WI38 (cell line): ENCODE measurements at regions not wholly inside any gene's neighbourhood (a gene's known extent, or its start where the extent isn't known, plus 50 kb on each side); places are given as distances from the start of the nearest gene placed in this dataset.

Experiments used
- H3K4me3 ChIP-seq: 2 replicates; pipeline ENCODE4 v1.5.1; 2011; ENCODE audit warnings: low read depth, mild to moderate bottlenecking, control low read depth, low read length
- TF ChIP-seq, protein P1 (sequence below): IDR thresholded peaks from 2 replicates; pipeline ENCODE4 v1.5.1; 2012; ENCODE audit warnings: low read depth, mild to moderate bottlenecking, control low read depth, low read length

DNA sequence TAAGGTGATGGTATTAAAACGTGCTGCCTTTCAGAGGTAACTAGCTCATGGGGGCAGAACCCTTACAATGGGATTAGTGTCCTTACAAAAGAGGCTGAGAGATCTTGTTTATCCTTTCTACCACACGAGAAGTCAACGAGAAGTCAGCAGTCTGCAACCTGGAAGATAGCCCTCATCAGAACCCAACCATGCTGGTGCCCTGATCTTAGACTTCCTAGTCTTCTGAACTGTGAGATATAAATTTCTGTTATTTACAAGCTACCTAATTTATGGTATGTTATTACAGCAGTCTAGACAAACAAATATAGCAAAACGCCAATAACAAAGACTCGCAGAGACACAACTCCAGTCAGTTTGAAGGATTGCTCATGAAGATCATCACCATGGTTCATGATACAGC is 157.5 kb upstream of the TMEM106B start:
- no peak overlapping the region for H3K4me3 ChIP-seq
- TF ChIP-seq, protein P1, sequence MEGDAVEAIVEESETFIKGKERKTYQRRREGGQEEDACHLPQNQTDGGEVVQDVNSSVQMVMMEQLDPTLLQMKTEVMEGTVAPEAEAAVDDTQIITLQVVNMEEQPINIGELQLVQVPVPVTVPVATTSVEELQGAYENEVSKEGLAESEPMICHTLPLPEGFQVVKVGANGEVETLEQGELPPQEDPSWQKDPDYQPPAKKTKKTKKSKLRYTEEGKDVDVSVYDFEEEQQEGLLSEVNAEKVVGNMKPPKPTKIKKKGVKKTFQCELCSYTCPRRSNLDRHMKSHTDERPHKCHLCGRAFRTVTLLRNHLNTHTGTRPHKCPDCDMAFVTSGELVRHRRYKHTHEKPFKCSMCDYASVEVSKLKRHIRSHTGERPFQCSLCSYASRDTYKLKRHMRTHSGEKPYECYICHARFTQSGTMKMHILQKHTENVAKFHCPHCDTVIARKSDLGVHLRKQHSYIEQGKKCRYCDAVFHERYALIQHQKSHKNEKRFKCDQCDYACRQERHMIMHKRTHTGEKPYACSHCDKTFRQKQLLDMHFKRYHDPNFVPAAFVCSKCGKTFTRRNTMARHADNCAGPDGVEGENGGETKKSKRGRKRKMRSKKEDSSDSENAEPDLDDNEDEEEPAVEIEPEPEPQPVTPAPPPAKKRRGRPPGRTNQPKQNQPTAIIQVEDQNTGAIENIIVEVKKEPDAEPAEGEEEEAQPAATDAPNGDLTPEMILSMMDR, result no peak

DNA sequence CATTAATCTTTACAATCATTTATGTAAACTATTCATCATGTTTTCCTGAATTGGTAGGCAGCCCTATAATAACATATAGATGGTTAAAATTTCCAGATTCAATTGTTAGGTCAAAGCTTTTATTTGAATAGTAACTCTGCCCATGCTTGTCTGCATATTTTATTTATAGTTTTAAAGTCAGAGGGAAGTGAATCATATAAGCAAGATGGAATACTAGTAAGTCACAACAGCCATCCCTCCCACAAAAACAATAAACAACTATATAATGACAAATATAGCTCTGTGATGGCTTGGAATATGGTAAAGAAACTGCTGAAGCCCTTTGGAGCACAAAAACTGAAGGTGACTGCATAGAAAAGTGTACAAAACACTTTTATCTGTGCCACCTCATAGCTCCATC is 156.3 kb upstream of the TMEM106B start:
- TF ChIP-seq, protein P1, result no peak
- H3K4me3 ChIP-seq, result no peak overlapping the region

DNA sequence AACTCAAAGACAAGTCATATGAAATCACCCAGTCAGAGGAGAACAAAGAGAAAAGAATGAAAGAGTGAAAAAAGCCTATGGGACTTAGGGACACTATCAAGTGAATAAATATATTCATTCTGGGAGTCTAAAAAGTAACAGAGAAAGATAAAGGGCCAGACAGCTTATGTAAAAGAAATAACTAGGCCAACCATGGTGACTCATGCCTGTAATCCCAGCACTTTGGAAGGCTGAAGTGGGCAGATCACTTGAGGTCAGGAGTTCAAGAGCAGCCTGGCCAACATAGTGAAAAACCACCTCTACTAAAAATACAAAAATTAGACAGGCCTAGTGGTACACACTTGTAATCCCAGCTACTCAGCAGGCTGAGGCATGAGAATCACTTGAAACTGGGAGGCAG is 154.7 kb upstream of the TMEM106B start:
- H3K4me3 ChIP-seq, result no peak overlapping the region
- TF ChIP-seq, protein P1, result no peak

DNA sequence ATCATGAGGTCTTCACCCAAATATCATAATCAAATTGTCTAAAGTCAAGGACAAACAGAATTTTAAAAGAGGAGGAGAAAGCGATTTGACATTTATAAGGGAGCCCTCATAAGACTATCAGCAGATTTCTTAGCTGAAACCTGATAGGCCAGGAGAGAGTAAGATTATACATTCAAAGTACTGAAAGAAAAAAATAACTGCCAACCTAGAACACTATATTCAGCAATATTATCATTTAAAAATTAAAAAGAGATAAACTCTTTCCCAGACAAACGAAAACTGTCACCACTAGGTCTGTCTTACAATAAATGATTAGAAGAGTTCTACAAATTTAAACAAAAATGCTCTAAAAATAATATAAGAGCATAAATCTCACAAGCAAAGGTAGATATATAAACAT is 154.1 kb upstream of the TMEM106B start:
- TF ChIP-seq, protein P1, result no peak
- H3K4me3 ChIP-seq, result no peak overlapping the region

DNA sequence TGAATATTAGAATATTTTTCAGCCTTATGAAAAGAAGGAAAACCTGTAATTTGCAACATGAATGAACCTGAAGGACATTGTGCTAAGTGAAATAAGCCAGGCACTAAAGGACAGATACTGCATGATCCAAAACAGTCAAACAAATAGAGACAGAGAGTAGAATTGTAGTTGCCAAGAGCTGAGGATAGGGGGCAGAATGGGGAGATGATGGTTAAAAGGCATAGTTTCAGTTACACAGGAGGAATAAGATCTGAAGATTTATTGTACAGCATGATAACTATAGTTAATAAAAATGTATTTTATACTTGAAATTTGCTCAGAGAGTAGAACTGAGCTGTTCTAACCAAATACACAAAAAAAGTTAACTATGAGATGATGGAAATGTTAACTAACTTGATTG is 149.0 kb upstream of the TMEM106B start:
- no peak overlapping the region for H3K4me3 ChIP-seq
- TF ChIP-seq, protein P1, result no peak

DNA sequence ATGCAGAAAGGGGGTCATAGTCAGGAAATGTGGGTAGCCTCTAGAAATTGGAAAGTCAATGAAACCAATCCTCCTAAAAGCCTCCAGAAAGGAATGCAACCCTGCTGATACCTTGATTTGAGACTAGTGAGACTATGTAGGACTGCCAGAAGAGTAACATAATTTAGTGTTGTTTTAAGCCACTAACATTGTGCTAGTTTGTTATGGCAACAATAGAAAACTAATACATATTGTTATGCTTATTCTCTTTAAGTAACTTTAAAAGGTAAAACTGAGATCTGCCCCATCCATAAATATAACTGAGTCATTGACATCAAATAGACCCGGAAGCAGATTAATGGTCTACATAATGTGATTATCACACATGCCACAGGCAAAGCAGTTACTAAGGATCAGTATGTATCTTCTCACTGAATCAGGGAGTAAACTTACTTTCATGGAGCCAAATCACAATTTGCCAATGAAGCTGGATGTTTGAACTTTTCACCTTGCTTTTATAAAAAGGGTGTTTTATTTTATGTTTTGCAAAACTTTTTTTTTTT is 146.4 kb upstream of the TMEM106B start:
- TF ChIP-seq, protein P1, result no peak
- no peak overlapping the region for H3K4me3 ChIP-seq

DNA sequence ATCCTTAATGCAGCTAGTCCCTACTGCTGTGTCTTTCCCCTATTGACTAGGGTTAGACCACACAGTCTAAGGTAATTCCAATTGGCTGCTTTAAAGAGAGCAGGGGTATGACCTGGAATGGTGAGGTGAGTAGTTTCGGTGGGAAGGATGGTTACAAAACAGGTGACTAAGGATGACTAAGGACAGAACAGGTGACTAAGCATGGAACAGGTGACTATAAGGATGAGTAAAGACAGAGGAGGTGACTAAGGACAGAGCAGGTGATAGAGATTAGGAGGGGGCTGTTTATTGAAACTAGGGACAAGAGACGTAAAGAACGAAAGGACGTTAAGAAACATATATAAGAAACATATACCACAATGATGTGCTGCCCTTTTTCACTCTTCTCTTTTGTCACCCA is 145.1 kb upstream of the TMEM106B start:
- TF ChIP-seq, protein P1, result no peak

More for the DNA sequence above, 145.1 kb upstream of the TMEM106B start:
- H3K4me3 ChIP-seq, result no peak overlapping the region
